ENCODE measurements at regions not wholly inside any gene's neighbourhood (a gene's known extent, or its start where the extent isn't known, plus 50 kb on each side); places are given as distances from the start of the nearest gene placed in this dataset.

DNA sequence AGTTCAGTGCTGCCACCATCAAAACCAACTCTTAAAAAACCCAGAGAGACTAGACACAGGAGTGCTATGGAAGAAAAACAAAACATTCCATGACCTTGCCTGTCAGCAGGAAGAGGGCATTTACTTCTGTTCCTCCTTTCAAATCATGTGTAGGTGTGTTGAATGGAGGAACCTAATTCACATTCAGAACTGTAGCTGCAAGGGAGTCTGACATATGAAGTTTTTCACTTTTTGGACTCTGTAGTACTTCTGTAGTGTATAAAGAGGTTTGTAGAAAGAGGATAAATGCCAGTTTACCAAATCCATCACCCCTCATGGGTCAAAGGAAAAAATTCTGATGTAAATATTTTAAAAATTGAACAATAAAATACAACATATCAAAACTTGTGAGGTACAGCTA is 51.1 kb upstream of the SYPL1 start:
- FAIRE-seq = no peak
- DNase-seq (ENCODE audit: low spot score) = no peak
- peaks cover 0 to 10% of the 10 kb centered on the region in 2 experiments; a peak in 2 of 5 replicates for H3K27me3 ChIP-seq (ENCODE audit: control insufficient read depth in 1 of 2, insufficient read depth in 2 of 2, low read length in 2 of 2)
- H4K20me1 ChIP-seq (ENCODE audit: insufficient read depth, low read length) = no peaks in the 10 kb centered on the region
- POLR2A ChIA-PET = no interaction called here
- no peak overlapping the region for H3K27ac ChIP-seq (ENCODE audit: extremely low read length, insufficient read depth, low read length)
- no peak overlapping the region for H3K4me2 ChIP-seq (ENCODE audit: low read depth, low read length)
- ATAC-seq = no peak
- CTCF ChIA-PET (ENCODE audit: low intra/inter-chr PET ratio, low total read pairs) = no interaction called here
- H3K9ac ChIP-seq (ENCODE audit: insufficient read depth, low read depth, low read length) = no peak overlapping the region
- peaks cover 6% of the 10 kb centered on the region; the same call in 1 of the 2 replicates for H3K9me3 ChIP-seq (ENCODE audit: low read length)
- intact Hi-C loops (cut with micrococcal nuclease; ENCODE audit: unreplicated experiment) (loop anchor here (10.0 kb wide), 1 partner anchor 508 kb away; no protein-coding TSS in a partner anchor), in situ Hi-C loops (cut with HindIII; ENCODE audit: extremely low pct_ligation_motif_present, low pct_unique_long_range_greater_than_20kb) (no loop called here)
- no peaks in the 10 kb centered on the region for H3K79me2 ChIP-seq (ENCODE audit: insufficient read depth, low read length)
- no TSS peak for BruUV-seq (replicated peaks)
- no peaks in the 10 kb centered on the region for H3K36me3 ChIP-seq (replicated peaks in 1 of 2; ENCODE audit: control insufficient read depth in 1 of 2, insufficient read depth in 2 of 2, low read length in 2 of 2)
- H3K4me1 ChIP-seq (ENCODE audit: insufficient read depth, low read length) = no peaks in the 10 kb centered on the region
- no peak overlapping the region for H3K4me3 ChIP-seq (replicated peaks in 1 of 3; ENCODE audit: insufficient read depth in 1 of 3, low read depth in 2 of 3, low read length in 3 of 3)
- no peak overlapping the region for H2AFZ ChIP-seq (ENCODE audit: low read length)
- TF ChIP-seq ATF7 (IDR thresholded peaks at IDR 0.05) = no peak
- TF ChIP-seq ATF7 (CRISPR knock-in tag; IDR thresholded peaks at IDR 0.05) = no peak
- no peak for TF ChIP-seq ISX (CRISPR knock-in tag; conservative IDR thresholded peaks at IDR 0.05)
- TF ChIP-seq ZNF121 (CRISPR knock-in tag; IDR thresholded peaks at IDR 0.05) = no peak
- no peak for TF ChIP-seq ZNF432 (CRISPR knock-in tag; IDR thresholded peaks at IDR 0.05; ENCODE audit: borderline replicate concordance)
- no peak for TF ChIP-seq NKX3-1 (CRISPR knock-in tag; IDR thresholded peaks at IDR 0.05)
- TF ChIP-seq NR3C1 (CRISPR knock-in tag; IDR thresholded peaks at IDR 0.05) = no peak
- no peak for TF ChIP-seq ZNF792 (CRISPR knock-in tag; IDR thresholded peaks at IDR 0.05)
- TF ChIP-seq ZNF460 (CRISPR knock-in tag; IDR thresholded peaks at IDR 0.05; ENCODE audit: borderline replicate concordance) = no peak
- no peak for TF ChIP-seq ZNF3 (CRISPR knock-in tag; IDR thresholded peaks at IDR 0.05)
- TF ChIP-seq ZNF547 (CRISPR knock-in tag; IDR thresholded peaks at IDR 0.05) = no peak
- no peak for TF ChIP-seq ZBTB7A (CRISPR knock-in tag; IDR thresholded peaks at IDR 0.05)
- no peak for TF ChIP-seq MBD4 (IDR thresholded peaks at IDR 0.05; ENCODE audit: borderline replicate concordance, low read length)
- TF ChIP-seq NFATC3 (CRISPR knock-in tag; IDR thresholded peaks at IDR 0.05) = no peak
- no peak for TF ChIP-seq YEATS4 (CRISPR knock-in tag; IDR thresholded peaks at IDR 0.05; ENCODE audit: borderline replicate concordance)

All from HepG2 (cell line).